ENCODE measurements at regions not wholly inside any gene's neighbourhood (a gene's known extent, or its start where the extent isn't known, plus 50 kb on each side); places are given as distances from the start of the nearest gene placed in this dataset.

DNA sequence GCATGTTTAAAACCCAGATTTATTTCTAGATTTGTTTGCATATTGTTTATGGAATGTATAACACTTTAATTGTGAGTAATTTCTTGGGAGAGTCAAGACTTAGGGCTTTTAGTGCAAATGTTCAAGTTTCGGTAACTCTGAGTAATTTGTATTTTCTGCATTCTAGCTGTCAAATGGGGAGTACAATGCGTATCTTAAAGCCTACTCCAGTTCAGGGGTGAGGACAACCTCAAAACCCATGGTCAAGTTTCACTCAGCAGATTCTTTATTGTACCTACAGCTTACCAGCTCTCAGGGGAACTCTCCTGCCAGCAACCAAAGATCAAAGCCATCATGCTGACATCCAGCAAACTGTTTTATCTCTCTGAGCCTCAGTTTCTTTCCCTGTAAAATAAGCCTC lies 458.6 kb upstream of the JARID2 start:
- DNase-seq = no peak

DNA sequence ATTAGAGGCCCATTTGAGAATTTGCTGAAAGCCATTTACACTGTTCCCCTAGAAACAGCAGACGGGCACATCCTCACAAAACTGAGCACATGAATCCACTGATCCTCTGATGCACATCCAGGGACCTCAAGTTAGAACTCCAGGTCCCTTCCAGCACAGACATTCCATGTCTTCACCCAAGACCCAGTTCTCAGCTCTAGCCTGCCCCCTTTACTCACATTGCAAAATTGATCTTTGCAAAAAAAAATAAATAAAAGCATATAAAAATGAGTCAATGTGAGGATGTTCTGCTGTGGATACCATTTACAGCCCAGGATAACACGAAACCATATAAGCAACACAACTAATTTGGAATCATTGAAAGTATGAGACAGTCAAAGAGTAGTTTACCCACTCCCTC lies 458.2 kb upstream of the JARID2 start:
- DNase-seq = no peak

DNA sequence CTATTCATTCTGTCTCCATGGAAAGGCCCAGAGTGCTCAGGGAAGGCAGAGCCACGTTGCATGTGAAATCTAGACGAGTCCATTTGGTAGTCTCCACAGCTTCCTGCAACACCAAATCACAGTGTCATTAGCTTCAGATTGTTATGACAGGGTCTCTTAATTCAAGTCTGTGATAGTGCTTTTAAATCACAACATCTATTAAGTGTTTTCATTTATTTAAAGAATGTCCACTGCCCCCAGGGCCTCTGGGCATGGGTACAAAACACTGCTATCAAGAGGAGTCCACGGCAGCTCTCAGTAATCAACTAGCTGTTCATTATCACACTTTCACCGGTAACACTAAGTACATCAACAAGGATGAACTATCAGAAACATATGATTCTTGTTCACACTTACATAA lies 455.9 kb upstream of the JARID2 start:
- DNase-seq = no peak

DNA sequence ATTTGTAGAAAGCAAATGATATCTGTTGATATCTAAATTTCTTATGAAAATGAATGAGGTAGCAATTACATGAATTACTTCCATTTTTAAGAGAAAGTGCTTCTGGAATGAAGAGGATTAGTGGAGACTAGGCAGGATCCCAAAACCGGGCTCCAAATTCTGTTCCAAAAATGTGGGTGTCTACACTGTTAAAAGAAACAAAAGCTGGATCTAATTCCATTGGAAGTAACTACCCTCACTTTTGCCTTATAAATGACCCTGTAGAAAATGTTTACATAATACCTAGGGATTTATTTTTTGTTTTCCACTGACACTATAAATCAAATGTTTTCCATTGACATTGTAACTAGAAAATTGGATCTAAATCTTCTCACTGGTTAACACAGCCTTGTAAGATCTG lies 454.9 kb upstream of the JARID2 start:
- peak; percentile 75 for DNase-seq

DNA sequence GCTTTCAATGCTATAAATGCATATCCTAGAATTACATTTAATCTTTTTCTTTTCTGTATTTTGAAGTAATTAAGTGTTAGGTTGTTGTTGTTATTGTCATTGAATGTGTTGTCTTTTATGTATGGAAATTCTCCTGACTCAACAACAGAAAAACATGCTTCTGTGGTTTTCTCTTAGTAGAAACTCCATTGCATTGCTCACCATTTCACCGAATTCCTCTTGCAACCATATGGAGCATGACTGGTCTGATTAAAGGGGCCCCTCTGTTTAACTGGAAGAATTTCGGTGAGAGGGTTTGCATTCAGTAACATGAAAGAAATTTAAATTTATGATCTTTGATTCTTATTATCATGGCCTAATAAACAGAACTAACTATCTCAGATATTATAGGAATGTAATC lies 454.3 kb upstream of the JARID2 start:
- DNase-seq = peak; percentile 81

DNA sequence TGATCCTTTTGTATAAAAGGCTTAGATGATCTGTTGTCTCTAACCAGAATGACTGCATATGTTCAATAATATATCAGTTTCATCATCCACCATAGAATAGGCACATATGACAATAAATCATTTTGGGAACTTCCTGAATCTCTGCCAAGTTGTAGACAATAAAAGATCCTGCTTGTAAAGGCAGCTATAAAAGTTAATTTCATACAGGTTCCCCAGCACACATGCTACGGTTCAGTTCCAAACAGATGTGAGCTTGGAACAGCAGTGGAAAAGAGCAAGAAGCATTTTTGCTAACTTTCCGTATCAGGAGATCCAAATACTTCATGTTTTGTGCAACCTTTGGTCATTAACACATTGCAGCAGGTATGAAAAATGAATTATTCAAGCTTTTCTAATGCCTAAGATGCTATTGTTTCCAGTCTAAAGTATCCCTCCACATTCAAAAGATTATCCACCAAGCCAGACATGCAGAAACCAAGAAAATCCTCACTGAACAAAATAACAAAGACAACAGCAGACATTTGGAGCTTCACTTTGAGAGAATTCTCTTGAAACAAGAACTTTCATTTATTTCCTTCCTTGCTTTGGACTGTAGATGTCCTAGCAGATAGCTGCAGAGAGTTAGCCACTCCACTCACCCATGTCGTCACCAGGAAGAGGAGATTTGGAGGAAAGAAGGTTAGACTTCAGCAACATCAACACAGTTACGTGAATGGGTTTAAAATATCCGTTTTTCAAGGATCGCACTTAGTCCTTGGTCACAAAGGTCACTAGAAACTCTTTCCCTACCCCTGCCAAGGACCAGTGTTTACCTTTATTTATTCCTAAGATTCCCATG lies 453.5 kb upstream of the JARID2 start:
- DNase-seq = peak; percentile 98

DNA sequence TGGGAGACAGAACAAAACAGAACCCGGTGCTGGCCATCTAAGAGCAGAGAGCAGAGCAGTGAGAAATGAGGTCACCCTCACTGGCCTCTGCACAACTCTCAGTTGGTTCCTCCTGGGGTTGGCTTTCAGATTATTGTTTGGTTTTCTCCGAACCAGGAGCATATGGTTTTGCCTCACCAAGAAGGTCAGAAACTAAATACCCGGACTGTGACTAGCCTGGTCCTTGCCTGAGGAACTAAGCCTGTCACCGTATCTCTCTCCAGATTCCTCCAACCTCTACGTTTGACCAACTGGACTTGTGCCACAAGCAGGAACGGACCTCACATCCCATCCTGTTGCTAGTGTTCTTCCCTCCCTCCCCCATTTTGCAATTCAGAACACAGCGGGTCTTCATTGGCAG lies 450.4 kb upstream of the JARID2 start:
- no peak for DNase-seq

DNA sequence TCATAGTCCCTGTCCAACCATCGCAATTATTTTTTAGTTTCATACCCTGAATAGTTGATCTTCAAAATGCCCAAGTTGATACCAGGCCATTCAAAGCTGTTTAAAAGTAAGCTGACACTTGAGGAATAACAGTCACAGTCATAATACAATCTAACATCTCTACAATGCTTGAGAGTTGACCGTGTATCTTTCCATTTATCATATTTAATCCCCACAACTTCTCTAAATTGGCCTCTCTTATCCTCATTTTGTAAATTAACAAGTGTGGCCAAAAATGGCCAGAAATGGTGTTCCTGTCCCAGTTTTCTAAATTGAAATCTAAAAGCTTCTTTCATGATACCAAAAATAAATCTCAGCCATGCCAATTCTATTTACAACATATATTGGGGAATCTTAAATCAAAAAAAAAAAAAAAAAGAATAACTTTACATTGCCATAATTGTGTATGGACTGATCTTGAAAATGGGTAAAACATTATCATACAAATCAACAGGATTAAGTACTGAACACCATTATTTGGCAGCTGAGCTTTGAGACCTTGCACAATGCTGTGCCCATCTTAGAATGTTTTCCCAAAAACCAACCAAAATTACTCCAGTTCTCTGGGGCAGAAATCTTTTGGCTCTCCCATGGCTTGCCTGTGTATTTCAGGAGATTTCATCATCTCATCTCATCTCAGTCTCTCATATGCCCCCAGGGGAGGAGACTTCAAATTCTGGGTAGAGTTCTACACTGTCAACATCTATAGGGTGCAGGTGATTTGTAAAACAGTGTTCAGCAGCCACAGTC lies 448.7 kb upstream of the JARID2 start:
- no peak for DNase-seq

DNA sequence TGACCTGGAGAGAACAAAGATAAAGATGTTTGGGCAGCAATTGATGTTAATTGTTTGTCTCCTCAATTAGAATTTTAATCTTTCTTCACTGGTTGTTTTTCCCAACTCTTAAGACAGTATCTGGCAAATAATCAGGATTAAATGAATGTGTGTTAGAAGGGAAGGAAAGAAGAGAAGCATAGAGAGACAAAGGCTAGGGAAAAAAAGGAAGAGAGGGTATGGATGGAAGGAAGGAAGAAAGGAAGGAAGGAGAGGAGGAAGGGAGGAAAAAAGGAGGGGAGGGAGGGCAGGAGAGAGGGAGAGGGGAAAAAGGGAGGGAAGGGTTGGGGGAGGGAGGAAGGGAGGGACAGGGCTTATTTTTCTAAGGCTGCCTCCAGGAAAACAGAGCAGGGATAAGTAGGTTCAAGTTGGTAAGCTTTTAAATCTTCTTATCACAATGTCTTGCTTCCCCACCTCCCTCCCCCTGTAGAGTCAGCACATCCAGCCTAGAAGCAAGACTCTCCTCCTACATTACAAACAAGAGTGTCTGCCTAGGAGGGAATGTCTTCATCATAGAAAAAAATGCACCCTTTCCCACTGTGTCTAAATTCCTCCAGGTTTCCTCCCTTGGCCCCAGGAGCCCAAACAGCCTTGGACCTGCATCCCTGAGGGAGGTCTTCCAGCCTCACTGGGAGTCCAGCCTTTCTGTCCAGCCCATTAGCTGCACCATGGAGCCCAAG lies 447.8 kb upstream of the JARID2 start:
- DNase-seq = no peak

DNA sequence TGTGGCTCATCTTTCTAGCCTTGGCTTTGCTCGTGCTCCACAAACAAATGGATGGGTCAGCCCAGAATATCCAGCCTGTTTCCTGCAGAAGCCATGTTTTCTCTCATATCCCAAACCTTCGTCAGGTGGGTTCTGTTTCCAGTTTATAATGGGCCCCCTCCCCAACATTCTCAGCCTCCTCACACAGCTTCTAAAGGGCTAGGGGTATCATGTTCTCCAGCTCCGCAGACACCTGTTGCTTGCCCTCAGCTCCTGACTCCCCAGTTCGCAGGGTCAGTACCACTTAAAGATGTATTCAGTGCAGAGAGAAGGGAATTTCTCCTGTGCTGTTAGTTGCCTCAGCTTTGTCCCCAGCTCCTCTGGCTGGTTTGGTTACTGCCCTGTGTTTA lies 447.3 kb upstream of the JARID2 start:
- no peak for DNase-seq

DNA sequence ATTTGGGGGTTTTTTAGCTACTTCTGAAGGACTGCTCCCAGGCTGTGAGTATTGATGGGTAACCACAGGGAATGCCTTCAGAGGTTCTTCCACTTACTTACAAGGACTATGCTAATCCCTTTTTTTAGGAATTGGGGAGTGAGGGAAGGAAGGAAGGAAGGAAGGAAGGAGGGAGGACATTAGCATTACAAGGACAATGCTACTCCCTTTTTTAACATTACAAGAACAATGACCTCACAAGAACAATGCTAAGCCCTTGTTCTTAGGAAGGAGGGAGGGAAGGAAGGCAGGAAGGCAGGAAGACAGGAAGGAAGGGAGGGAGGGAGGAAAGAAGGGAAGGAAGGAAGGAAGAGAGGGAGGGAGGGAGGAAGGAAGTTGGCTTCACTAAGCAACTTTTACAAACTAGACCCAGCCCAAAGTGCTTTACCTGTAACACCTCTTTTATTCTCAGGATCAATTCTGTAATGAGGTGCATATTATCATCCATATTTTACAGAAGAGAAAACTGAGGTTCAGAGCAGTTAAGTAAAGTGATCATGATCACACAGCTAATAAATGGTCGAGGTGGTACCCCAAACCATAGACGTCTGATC lies 446.8 kb upstream of the JARID2 start:
- no peak for DNase-seq

DNA sequence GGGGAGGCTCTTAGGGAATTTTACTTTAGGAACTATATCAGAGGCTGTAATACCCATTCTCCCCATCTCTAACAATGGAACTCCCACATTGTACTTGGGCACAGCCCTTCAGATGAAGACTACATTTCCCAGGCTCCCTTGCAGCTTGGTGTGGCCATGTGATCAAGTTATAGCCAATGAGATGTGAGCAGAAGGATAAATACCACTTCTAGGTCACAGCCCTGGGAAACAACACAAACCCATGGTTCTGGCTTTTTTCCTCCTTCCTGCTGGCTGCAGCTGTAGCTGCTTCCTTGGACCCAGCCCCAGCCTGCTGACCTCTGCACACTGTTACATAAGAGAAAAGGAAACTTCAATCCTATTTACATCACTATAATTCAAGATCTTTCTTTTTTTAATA lies 445.9 kb upstream of the JARID2 start:
- peak; percentile 36 for DNase-seq

DNA sequence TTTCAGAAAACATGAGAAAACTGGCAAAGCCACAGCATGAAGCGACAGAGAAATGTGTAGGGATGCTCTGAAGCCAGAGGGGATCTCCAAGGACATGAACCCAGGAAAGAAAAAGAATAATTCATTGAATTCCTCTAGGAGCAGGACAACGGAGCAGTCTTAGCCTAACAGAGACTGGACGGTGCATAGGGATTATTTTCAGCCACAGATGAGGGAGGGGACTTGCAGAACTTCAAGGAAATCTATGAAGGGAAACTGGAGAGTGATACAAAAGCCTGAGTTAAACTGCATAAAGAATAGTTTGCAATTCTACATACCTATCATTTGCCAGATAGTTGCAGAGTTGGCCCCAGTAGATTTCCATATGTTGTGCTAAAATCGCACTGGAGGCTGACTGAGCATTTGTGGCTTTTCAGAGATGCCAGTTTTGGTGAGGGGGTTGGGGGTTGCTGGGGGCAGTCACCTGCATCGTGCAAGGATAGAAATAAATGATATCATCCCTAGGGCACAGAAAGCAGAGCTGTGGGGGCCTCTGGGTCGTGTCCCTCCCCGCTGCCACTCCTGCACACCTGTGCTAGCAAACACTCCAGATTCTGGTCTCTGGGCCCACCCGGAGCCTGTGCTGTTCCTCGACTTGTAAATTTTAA lies 443.2 kb upstream of the JARID2 start:
- DNase-seq = peak; percentile 9

DNA sequence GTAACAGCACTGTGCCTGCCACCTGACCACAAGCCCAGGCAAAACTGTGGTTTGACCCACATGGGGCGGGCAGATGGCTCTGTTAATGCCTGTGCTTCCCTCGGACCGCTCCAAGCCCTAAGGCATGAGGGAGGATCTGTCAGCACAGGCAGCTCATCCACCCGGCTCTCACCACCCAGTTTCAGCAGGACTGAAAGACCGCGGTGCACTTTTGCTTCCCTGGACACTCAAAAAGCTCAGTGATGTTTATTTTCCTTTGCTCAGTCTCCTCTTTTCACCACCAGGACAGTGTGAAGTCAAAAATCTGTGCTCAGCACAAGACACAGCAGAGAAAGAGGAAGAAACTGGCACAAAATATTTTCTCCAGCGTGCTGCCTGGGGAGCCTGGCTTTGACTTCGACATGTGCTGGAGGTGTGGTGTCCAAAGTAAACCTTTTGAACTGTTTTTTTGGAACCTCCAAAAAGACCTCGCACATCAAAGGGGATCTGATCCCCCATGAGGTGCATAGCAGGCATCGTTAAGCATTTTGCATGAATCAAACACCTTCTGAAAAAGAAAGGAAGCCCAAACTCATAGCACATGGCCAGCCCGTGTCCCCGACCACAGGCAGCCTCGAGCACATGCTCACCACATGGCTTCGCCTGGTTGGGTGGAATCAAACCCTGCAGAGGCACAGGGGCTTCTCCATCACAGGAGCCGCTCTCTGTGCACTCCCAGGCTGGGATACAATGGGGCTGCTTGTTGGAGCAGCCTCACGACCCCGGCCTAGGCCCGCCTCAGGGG lies 441.7 kb upstream of the JARID2 start:
- DNase-seq = peak; percentile 87

DNA sequence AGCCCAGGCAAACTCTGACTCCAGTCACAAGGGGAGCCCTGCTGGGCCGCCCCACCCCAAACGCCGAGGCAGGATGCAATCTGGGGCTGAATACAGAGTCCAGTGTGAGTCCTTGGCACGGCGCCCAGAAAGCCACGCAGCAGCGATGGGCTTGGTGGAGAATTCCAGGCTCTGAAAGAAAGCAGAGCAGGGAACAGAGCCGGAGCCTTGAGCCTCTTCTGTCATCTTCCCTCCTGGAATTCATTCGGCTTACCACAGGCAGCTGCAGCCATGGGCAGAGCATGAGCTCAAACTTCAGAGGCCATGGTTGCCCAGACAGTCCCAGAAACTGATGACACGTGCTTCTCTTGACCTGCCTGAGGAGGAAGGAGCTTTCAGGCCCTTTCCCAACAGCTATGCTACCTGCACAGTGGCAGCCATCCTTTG lies 441.1 kb upstream of the JARID2 start:
- peak; percentile 87 for DNase-seq

DNA sequence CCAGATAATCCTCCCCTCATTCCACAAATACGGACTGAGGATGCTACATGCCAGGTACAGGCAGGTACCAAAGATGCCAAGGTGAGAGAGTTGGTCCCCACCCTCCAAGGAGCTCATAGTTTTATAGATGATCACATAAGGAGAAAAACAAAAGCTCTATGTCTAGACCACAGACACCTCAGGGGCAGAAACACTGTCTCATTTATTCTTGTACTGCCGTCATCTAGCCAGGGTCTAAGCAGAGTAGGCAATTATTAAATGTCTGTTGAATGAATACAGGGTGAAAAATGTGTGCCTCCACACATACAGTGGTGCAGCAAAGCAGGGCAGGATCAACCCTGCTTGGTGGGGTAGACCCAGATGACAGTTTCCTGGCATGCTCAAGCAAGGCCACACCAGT lies 439.8 kb upstream of the JARID2 start:
- DNase-seq = no peak

DNA sequence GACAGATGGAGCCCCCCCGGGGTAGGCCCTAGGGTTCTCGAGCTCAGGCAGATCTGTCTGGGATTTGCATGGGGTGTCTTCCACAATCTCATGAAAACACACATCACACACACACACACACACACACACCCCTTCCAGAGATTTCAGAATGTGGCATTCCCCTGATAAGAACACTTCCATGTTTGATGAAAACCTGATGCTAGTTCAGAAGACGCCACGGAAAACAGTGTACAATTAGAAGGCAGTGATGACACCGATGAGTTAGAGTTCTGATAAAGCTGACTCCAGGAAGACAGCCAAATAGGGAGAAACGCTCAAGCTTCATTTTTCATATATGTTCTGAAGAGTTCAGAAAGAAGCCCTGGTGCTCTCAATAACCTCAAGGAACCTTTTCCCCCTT lies 438.7 kb upstream of the JARID2 start:
- DNase-seq = peak; percentile 55

DNA sequence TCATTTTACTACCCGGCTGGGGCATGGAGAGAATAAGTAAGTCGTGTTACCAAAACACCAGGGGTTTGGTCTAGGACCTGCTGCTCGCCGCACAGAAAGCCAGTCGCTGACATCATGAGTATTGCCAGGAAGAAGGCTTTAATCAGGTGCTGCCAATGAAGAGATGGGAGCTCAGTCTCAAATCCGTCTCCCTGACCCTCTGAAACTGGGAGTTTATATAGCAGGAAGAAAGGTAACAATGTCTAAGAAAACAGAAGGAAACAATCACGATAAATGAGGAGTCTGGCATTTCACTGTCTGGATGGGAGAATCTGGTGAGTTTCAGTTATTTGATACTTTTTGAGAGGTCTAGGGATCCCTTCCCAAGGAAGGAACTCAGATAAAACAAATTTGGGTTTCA lies 437.9 kb upstream of the JARID2 start:
- no peak for DNase-seq

DNA sequence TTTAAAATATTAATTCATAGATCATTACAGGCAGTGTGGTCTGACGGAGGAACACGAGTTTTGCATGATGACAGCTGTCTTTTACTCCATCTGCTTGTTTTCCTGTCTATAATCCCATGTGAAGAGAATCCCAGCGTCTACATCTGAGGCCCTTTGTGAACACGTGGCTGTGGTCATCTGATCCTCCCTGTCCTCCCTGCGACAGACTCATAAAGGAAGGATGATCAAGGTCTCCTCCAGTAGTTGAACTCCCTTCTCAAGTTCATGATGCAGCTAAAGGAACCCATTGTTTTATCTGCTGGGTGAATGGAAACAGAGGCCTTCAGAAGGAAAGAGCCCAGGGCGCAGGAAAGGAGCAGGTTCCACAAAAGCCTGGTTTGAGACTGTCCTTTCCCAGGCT lies 435.8 kb upstream of the JARID2 start:
- no peak for DNase-seq

DNA sequence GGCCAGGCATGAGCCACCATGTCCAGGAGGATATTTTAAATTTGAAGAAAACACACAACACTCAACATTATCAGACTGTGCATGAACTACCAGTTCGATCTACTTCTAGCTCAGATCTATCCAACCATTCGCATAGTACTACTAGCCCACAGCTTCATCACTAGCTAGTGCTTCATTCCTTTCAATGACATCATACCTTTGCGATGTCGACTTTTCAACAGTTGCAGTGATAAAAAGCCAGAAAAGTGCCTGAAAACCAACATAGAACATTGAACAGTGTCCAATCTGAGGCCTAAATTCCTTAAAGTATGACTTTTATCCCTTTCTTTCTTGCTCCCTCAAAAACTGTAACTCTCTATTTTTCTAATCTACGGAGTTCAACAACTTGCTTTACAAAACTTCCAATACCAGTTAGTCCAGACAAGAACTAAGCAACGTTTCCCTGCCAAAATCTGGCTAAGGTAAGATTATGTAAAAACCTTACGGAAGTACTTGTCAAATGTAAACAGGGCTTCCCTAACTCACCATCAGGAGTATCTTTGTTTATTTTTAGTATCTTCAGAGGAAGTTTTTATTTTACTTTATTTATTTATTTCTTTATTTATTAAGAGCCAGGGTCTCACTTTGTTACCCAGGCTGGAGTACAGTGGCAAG lies 434.0 kb upstream of the JARID2 start:
- DNase-seq = no peak

DNA sequence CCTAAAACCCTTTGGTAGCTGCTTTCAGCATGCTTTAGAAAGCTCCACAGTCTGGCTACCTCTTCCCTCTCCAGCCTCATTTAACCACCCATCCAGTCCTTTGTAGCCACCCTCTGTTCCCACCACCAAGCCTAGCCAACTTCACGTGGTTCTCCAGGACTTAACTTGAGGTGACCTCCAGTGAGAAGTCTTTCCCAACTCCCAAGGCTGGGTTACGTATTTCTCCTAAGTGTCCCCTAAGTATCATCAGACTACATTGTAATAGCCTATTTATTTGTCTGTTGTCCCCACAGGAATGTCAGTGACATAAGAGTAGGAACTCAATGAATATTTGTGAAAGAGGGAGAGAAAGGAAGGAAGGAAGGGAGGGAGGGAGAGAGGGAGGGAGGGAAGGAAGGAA lies 431.9 kb upstream of the JARID2 start:
- DNase-seq = no peak
